HG03354 (cell line): ENCODE measurements at regions not wholly inside any gene's neighbourhood (a gene's known extent, or its start where the extent isn't known, plus 50 kb on each side); places are given as distances from the start of the nearest gene placed in this dataset.
A peak's percentile ranks its signal among the peaks of the same experiment; 100 is the strongest.

Source experiments
- ATAC-seq: cut with Tn5 transposase; IDR thresholded peaks from one replicate; pipeline ENCODE4 v1.9.1; 2021; ENCODE audit warnings: mild to moderate bottlenecking; ENCODE audit not compliant: unreplicated experiment, poor library complexity, severe bottlenecking

DNA sequence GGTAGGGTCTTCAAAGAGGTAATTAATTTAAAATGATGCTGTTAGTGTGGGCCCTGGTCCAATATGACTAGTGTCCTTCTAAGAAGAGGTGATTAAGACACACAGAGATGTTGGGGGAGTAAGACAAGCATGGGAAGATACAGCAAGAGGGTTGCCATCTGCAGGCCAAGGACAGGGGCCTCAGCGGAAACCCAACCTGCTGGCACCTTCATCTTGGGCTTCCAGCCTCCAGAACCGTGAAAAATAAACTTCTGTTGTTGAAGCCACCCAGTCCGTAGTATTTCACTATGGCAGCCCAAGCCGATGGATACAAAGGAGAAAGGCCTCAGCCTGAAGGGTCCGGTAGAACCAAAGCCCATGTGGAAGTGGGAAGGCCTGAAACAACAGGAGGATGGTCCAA, 161.7 kb upstream of the UBE2E1 start:
- ATAC-seq, result no peak

- no peak for ATAC-seq
Measured at GRCh38 chr3:23644676-23645075, 161.1 kb upstream of the UBE2E1 start.

GRCh38 chr3:23645533-23646183, 160.1 kb upstream of the UBE2E1 start:
- no peak for ATAC-seq

- no peak for ATAC-seq
Measured at GRCh38 chr3:23646184-23646920, 159.4 kb upstream of the UBE2E1 start.

DNA sequence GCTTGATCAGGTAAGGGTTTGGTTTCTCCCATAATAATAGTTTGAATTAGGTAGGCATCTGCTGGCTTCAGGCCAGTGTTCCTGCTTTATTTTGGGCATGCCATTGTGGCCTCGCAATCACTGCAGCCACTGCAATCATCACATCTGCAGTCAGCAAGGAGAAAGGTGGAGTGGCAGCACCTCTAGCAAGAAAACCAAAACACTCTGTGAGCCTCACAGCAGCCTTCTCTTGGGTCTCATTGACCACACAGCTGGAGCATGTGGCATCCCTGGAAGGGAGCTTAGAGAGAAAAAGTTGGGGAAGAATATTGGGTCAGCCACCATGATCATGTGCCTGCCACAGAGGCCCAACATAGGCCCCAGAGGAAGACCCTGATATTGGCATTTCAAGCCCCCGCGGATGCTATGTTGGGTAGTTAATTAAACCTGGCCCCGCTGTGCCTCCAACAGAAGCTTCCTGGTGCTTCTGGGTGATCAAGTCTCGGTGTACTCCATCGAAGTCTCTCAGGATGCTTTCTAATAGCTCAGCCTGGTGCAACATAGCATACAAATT, 158.0 kb upstream of the UBE2E1 start:
- ATAC-seq, result no peak

DNA sequence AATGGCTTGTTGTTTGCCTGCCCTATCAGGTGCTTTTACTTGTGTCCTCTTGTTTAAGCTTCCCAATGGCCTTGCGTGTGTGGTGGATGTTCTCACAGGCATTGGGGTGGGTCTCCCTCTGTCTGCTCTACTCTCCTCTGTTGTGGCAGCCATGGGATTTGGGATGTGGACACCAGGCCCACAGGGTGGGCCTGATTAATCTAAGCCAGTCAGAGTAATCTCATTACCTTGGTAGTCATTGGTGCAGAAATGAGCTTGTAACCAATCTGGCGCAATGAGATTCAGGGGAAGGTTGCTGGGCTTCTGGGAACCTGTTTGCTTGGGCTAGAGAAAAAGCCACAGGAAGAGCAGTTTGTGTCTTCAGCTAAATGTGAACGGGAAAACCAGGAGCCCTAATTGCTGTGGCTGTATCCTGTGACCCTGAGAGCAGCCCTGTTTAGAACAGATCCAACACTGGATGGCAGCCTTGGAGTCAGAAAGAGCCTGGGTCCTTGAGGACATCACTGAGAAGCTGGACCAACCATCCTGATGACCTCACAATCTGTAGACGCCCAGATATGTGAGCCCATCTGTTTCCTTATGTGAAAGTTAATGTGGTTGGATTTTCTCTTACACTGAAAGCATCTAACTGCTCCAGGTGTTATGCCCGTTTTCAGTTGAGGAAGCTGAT, 157.3 kb upstream of the UBE2E1 start:
- no peak for ATAC-seq

DNA sequence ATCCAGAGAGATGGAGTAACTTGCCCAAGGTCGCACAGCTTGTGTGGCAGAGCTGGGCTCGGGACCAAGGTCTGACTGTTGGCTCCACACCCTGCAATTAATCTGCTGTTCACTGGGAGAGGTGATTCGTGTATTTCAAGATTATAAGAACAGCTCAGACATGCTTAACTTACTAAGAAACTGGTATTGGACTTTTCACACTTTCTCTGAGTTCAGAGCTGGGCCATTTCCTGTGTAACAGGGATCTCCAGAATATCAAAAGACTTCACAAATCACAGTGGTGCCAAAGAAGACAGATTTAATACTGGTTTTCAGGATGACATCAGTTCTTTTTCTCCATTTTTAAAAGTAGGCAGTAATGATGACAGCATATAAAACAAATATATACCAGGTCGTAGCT, 156.8 kb upstream of the UBE2E1 start:
- ATAC-seq, result no peak

DNA sequence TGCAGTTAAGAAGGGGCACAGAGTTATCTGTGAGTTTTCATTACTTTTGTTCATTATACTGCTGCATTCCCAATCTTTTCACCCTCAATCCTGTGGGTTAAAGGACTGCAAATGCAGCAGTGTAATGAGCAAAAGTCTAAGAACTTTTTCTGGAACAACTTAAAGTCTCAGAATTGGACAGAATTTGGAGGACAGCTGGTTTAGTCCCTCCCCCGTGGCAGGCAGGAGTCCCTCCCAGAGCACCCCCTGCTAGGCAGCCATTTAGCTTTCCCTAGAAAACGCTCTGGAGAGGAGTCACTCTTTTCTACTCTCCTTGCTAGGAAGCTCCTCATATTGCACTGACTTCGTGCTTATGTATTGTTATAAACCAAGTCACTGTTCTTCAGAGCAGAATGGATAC, 156.3 kb upstream of the UBE2E1 start:
- no peak for ATAC-seq

GRCh38 chr3:23650371-23651140, 155.2 kb upstream of the UBE2E1 start:
- ATAC-seq, result no peak

DNA sequence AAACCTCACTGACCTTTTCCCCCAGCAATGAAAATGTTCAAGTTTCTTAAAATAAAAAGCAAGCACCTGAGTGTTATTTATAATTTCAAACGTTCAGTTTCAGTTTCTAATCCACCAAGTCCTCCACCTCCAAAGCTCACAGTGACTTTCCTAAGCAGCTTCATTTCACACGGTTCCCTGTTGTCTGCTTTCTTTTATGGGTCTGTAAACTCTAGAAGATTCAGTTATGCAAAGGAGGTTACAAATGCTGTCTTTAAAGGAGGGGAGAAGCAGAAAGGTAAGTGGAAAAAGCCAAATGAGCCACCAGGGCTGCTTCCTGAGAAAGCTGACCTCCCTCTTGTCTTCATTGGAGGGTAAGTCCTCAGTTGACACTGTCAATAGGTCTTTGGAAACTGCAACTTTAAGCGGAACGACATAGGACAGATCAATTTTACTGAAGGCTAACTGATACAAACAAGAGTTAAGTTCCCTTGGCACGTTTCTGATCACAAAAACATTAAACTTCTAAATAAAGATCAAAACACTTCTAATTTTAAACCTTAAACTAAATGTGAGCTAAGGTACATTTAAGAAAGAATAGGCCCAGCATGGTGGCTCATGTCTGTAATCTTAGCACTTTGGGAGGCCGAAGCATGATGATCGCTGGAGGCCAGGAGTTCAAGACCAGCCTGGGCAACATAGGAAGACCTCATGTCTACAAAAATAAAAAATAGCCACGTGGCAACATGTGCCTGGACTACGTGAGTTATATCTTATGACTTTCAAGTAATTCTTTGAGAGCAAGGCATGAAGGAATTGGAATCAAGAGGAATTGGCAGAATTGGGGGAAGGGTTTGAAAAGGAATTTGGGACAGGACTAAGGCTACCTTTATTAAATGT, 151.9 kb upstream of the UBE2E1 start:
- ATAC-seq, result peak; percentile 91

- peak; percentile 44 for ATAC-seq
Measured at GRCh38 chr3:23654571-23654970, 151.2 kb upstream of the UBE2E1 start.

DNA sequence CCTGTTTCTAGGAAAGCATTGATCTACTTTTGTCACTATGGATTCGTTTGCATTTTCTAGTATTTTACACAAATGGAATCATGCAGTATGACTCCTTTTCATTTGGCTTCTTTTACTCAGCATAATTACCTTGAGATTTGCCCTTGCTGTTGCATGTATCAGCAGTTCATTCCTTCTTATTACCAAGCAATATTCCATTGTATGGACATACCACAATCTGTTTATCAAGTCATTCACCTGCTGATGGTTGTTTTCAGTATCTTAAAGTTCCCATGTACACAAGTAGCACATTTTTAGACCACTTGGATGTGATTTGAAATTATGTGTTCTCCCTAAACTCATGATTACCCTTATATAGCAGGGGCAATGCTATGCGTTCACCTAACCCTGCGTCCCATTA, 150.0 kb upstream of the UBE2E1 start:
- ATAC-seq, result no peak

GRCh38 chr3:23656199-23656598, 149.6 kb upstream of the UBE2E1 start:
- no peak for ATAC-seq

DNA sequence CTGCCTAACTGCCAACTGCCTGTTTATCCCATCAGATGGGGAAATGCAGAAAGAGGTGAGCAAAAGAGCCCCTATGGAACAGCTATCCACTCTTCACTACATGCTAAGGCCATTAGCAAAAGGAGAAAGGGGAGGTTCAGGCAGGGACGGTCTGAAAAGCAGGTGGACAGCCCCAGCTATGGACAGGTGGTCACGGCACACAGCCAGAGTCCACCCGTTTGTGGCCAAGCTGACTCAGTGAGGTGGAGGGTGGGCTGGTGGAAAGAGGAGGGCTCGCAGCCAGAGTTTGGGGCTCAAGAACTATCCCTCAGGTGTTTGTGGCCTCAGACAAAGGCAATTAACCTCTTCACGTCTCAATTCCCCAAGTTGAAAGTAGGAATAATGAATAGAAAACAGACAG, 148.9 kb upstream of the UBE2E1 start:
- ATAC-seq, result no peak

DNA sequence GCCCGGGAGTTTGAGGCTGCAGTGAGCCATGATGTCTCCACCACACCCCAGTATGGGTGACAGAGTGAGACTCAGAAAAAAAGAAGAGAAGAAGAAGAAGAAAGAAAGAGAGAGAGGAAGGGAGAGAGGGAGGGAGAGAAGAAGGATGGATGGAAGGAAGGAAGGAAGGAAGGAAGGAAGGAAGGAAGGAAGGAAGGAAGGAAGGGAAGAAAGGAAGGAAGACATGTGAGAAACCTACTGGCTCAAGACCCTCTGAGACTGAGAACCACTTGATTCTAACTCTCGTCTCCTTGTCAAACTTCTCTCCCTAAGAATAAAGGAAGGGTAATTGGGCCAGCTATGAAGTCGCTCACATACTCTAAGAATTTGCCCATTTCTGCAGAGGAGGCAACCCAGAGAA, 148.1 kb upstream of the UBE2E1 start:
- ATAC-seq, result no peak

- peak; percentile 71 for ATAC-seq
Measured at GRCh38 chr3:23659274-23659673, 146.5 kb upstream of the UBE2E1 start.

DNA sequence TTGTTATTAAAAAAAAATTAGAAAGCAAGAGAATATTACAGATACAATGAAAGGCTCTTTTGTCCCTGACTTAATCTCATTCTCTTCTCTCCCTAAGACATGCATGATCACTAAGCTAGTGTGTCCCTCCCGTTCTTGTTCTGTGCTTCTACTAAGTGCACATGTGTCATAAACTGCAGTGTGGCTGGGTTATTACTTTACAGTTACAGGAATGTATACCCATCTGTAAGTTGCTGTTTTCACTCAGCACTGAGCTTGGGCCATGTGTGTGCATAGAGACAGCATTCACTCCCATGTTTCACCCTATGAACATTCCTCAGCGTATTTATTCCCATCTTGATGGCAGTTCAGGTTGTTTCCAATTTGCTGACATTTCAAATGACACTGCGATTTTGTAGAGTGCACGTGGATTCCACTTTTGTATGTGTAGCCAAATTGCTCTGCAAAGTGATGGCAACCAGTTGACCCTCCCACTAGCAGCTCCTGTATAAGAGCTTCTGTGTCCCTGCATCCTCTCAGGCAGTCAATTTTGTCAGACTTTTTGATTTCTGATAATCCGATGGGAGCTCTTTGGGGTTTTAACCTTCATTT, 145.8 kb upstream of the UBE2E1 start:
- no peak for ATAC-seq

DNA sequence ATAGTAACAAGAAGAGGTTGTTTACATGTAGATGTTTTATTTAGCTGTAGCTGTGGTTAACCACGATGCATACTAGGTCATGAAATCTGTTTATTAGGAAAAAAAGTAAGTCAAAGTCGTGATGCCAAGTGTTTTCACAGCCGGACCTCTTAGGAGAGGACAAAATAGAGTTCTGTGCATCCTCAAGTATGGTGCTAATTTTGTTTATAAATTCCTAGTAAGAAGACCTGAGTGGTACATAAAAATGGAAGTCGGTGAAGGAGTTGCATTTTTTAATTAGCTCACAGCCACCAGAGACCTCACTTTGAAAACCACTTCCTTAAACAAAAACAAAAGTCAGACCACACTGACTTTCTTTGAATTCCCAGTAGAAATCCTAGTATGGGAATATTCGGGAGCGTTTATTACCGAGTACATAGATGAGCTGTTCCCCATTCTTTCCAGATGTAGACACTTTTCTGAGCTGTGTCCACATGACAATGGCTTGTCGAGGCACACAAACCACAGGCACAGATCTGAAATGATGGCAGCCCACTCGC, 143.6 kb upstream of the UBE2E1 start:
- no peak for ATAC-seq

DNA sequence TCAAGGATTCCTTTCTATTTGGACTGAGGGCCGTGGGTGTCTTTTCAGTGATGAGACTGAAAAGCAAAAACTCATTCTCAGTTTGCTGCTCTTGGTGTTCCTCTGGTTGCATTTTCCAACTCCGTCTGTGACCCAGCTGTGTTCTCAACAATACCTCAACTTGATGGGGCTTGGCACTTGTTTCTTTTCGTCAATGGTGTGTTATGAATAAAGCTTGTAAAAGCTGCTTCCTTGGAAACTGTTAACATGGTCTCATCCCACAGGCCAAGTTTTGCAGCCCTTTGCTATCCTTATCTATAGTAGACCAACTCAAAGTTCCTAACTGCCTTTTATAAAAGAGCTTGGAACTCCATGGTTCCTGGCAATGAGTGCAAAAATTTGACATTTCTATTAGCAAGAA, 142.5 kb upstream of the UBE2E1 start:
- ATAC-seq, result no peak
